GM23338 (cell line): ENCODE measurements at regions not wholly inside any gene's neighbourhood (a gene's known extent, or its start where the extent isn't known, plus 50 kb on each side); places are given as distances from the start of the nearest gene placed in this dataset.

ENCODE experiments used
- ATAC-seq: fragments of 200-7000 bp; cut with Tn5 transposase; 3 replicates; pipeline ENCODE4 v1.9.1; 2020
- DNase-seq: peaks from one replicate; pipeline ENCODE4 v3.0.0-alpha.2; 2015; ENCODE audit warnings: low spot score
- H2AFZ ChIP-seq: fragments of 200-600 bp; sonication (generic); 2 replicates; pipeline ENCODE4 v1.8.0; 2016; ENCODE audit warnings: antibody characterized with exemption, mild to moderate bottlenecking, moderate library complexity
- H3F3A ChIP-seq: fragments of 200-600 bp; sonication (generic); replicated peaks from 2 replicates; pipeline ENCODE4 v1.8.0; 2017; ENCODE audit warnings: antibody characterized with exemption, mixed run types, low read depth
- H3K27ac ChIP-seq: fragments of 200-600 bp; sonication (generic); 2 replicates; pipeline ENCODE4 v1.6.1; 2016; ENCODE audit warnings: low read depth
- H3K27me3 ChIP-seq: fragments of 200-600 bp; sonication (generic); 2 replicates; pipeline ENCODE4 v1.8.0; 2016; ENCODE audit warnings: mild to moderate bottlenecking, mixed run types, moderate library complexity; ENCODE audit not compliant: insufficient read depth
- H3K36me3 ChIP-seq: fragments of 200-600 bp; sonication (generic); 2 replicates; pipeline ENCODE4 v1.8.0; 2016; ENCODE audit warnings: mild to moderate bottlenecking; ENCODE audit not compliant: insufficient read depth
- H3K4me1 ChIP-seq: fragments of 200-600 bp; sonication (generic); 2 replicates; pipeline ENCODE4 v1.8.0; 2016; ENCODE audit warnings: mild to moderate bottlenecking, moderate library complexity; ENCODE audit not compliant: insufficient read depth
- H3K4me2 ChIP-seq: fragments of 200-600 bp; sonication (generic); 2 replicates; pipeline ENCODE4 v1.7.1; 2017; ENCODE audit warnings: mixed run types
- H3K4me3 ChIP-seq: fragments of 200-600 bp; sonication (generic); 2 replicates; pipeline ENCODE4 v1.6.1; 2016; ENCODE audit warnings: mixed run types
- H3K79me2 ChIP-seq: fragments of 200-600 bp; sonication (generic); replicated peaks from 2 replicates; pipeline ENCODE4 v1.8.0; 2017; ENCODE audit warnings: mild to moderate bottlenecking; ENCODE audit not compliant: insufficient read depth
- H3K9me2 ChIP-seq: fragments of 200-600 bp; sonication (generic); 2 replicates; pipeline ENCODE4 v1.8.0; 2017; ENCODE audit not compliant: insufficient read depth
- H4K20me1 ChIP-seq: fragments of 200-600 bp; sonication (generic); replicated peaks from 2 replicates; pipeline ENCODE4 v1.8.0; 2017; ENCODE audit warnings: mild to moderate bottlenecking; ENCODE audit not compliant: insufficient read depth
- H3K27ac Mint-ChIP-seq: 2 replicates; pipeline ENCODE4 v1.8.0; 2020; ENCODE audit warnings: inconsistent platforms, mild to moderate bottlenecking, moderate library complexity, mixed read lengths
- H3K27me3 Mint-ChIP-seq: 3 replicates; pipeline ENCODE4 v1.8.0; 2022; ENCODE audit warnings: low read depth, mild to moderate bottlenecking, moderate library complexity, mixed read lengths, inconsistent platforms; ENCODE audit not compliant: insufficient read depth, poor library complexity
- H3K36me3 Mint-ChIP-seq: 3 replicates; pipeline ENCODE4 v1.8.0; 2021; ENCODE audit warnings: low read depth, mild to moderate bottlenecking, inconsistent platforms, moderate library complexity, mixed read lengths
- H3K4me1 Mint-ChIP-seq: 3 replicates; pipeline ENCODE4 v1.8.0; 2020; ENCODE audit warnings: mild to moderate bottlenecking, inconsistent platforms, mixed read lengths
- H3K4me3 Mint-ChIP-seq: 3 replicates; pipeline ENCODE4 v1.8.0; 2021; ENCODE audit warnings: moderate library complexity, mild to moderate bottlenecking, inconsistent platforms, mixed read lengths
- H3K9me3 Mint-ChIP-seq: 3 replicates; pipeline ENCODE4 v1.8.0; 2020; ENCODE audit warnings: moderate library complexity, mild to moderate bottlenecking, inconsistent platforms, mixed read lengths
- CREB1 ChIP-seq: fragments of 250-450 bp; sonication (Bioruptor Pico); IDR thresholded peaks from 2 replicates; pipeline ENCODE4 v1.5.0; 2020; ENCODE audit warnings: low read depth, mild to moderate bottlenecking, moderate library complexity
- EZH2 ChIP-seq: fragments of 200-600 bp; sonication (generic); IDR thresholded peaks from one replicate; pipeline ENCODE4 v1.8.0; 2017; ENCODE audit warnings: antibody characterized with exemption, mild to moderate bottlenecking, low read depth; ENCODE audit not compliant: unreplicated experiment
- EZH2phosphoT487 ChIP-seq: fragments of 200-600 bp; sonication (generic); IDR thresholded peaks from one replicate; pipeline ENCODE4 v1.8.1; 2018; ENCODE audit warnings: antibody characterized with exemption; ENCODE audit not compliant: unreplicated experiment
- JUNB ChIP-seq: IDR thresholded peaks from one replicate; pipeline ENCODE4 v1.6.1; 2016; ENCODE audit warnings: antibody characterized with exemption; ENCODE audit not compliant: unreplicated experiment
- NANOG ChIP-seq: IDR thresholded peaks from 2 replicates; pipeline ENCODE4 v1.6.1; 2016; ENCODE audit warnings: antibody characterized with exemption, borderline replicate concordance
- STAT1 ChIP-seq: IDR thresholded peaks from one replicate; pipeline ENCODE4 v1.6.1; 2016; ENCODE audit warnings: antibody characterized with exemption; ENCODE audit not compliant: unreplicated experiment
- ZNF114 ChIP-seq: fragments of 250-450 bp; sonication (Bioruptor Pico); IDR thresholded peaks from 2 replicates; pipeline ENCODE4 v1.5.0; 2020; ENCODE audit warnings: mild to moderate bottlenecking, moderate library complexity
- TF ChIP-seq, protein P1 (sequence below), 2 experiments: fragments of 200-600 bp in 1 of 2; sonication (generic) in 1 of 2; conservative IDR thresholded peaks; 2 replicates each; pipeline versions ENCODE4 v1.5.1 to v1.6.1; 2016 to 2017; ENCODE audit warnings: antibody characterized with exemption in 2 of 2, low read depth in 2 of 2, mild to moderate bottlenecking in 2 of 2, moderate library complexity in 1 of 2
- TF ChIP-seq, protein P2 (sequence below): fragments of 250-450 bp; sonication (Bioruptor Pico); IDR thresholded peaks from 2 replicates; pipeline ENCODE4 v1.5.0; 2020; ENCODE audit warnings: mild to moderate bottlenecking, moderate library complexity
- TF ChIP-seq, protein P3 (sequence below): IDR thresholded peaks from one replicate; pipeline ENCODE4 v1.6.1; 2018; ENCODE audit warnings: antibody characterized with exemption; ENCODE audit not compliant: unreplicated experiment

DNA sequence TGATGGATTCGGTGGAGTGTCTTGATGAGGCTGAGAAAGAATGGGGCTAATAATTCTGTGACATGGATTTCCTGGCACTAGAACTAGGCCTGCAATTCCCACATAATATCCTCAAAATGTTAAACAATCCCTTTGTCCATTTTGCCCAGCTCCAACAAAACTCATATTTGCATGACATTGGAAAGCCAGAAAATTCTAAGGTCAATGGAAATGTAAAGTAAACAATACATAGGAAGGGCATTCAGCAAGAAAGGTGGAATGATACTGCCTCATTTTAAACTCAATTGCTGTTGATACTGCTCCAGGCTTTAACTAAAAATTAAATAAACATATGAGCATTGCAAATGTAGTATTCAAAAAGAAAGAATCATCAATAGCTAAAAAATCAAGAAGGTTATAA, 434.8 kb upstream of the SLC8A1 start:
- no peak for DNase-seq
- H3K27me3 Mint-ChIP-seq, result peaks cover 3% of the 10 kb centered on the region
- no peaks in the 10 kb centered on the region for H4K20me1 ChIP-seq
- H3K27ac ChIP-seq, result 0 out of 2 replicates have a peak overlapping the region, but pooled peaks have one; percentile 1
- ATAC-seq, result no peak
- H3K9me2 ChIP-seq, result peaks cover 13% of the 10 kb centered on the region
- H3K4me3 Mint-ChIP-seq, result no peak overlapping the region
- no peak overlapping the region for H3K27ac Mint-ChIP-seq
- peaks cover 18% of the 10 kb centered on the region; the same call in 1 of the 2 replicates for H3K36me3 ChIP-seq
- H3K9me3 Mint-ChIP-seq, result peaks cover 31% of the 10 kb centered on the region
- no peaks in the 10 kb centered on the region for H3K4me1 ChIP-seq
- H3K4me2 ChIP-seq, result no peak overlapping the region
- peaks cover 40% of the 10 kb centered on the region for H3K36me3 Mint-ChIP-seq
- H3K79me2 ChIP-seq, result no peaks in the 10 kb centered on the region
- TF ChIP-seq ZNF114 (CRISPR knock-in tag) (no peak), NANOG (peak; percentile 77)
- H2AFZ ChIP-seq, result no peak overlapping the region
- no peaks in the 10 kb centered on the region for H3K27me3 ChIP-seq
- no peaks in the 10 kb centered on the region for H3F3A ChIP-seq
- peaks cover 5% of the 10 kb centered on the region; the same call in 1 of the 3 replicates for H3K4me1 Mint-ChIP-seq
- no peak overlapping the region for H3K4me3 ChIP-seq

DNA sequence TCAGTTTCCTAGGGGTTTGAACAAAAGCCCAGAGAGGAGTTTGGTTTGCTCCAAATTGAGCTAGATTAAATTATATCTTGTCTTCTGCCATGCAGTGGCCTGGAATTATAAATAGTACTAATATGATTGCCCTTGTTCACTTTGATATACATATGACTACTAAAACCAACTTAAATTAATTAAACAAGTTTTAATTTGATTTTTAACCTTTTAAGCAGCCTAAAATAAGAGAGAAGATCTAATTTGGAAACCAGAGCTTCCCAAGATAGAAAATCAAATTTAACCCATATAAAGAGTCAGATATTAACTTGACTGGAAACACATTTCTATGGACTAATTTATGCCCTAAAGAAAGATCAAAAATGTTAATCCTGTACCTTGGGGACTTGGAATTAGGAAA, 444.5 kb upstream of the SLC8A1 start:
- H3K27ac ChIP-seq, result no peak overlapping the region
- Mint-ChIP-seq H3K27ac (no peak overlapping the region), H3K9me3 (no peaks in the 10 kb centered on the region), H3K4me1 (0 out of 3 replicates have a peak, but pooled peaks cover 2% of the 10 kb centered on the region), H3K27me3 (no peaks in the 10 kb centered on the region), H3K4me3 (no peak overlapping the region), H3K36me3 (no peaks in the 10 kb centered on the region)
- DNase-seq (no peak), ATAC-seq (no peak)
- no peaks in the 10 kb centered on the region for H4K20me1 ChIP-seq
- no peak overlapping the region for H3K4me2 ChIP-seq
- H3K36me3 ChIP-seq, result no peaks in the 10 kb centered on the region
- H3K79me2 ChIP-seq, result no peaks in the 10 kb centered on the region
- H3K4me1 ChIP-seq, result no peaks in the 10 kb centered on the region
- peaks cover 4% of the 10 kb centered on the region for H3K9me2 ChIP-seq
- no peak overlapping the region for H2AFZ ChIP-seq
- H3K4me3 ChIP-seq, result no peak overlapping the region
- H3K27me3 ChIP-seq, result no peaks in the 10 kb centered on the region
- no peaks in the 10 kb centered on the region for H3F3A ChIP-seq
- TF ChIP-seq JUNB (no peak), NANOG (no peak), STAT1 (no peak), CREB1 (CRISPR knock-in tag) (no peak), ZNF114 (CRISPR knock-in tag) (no peak), EZH2phosphoT487 (no peak), EZH2 (no peak)
- TF ChIP-seq, protein P1, sequence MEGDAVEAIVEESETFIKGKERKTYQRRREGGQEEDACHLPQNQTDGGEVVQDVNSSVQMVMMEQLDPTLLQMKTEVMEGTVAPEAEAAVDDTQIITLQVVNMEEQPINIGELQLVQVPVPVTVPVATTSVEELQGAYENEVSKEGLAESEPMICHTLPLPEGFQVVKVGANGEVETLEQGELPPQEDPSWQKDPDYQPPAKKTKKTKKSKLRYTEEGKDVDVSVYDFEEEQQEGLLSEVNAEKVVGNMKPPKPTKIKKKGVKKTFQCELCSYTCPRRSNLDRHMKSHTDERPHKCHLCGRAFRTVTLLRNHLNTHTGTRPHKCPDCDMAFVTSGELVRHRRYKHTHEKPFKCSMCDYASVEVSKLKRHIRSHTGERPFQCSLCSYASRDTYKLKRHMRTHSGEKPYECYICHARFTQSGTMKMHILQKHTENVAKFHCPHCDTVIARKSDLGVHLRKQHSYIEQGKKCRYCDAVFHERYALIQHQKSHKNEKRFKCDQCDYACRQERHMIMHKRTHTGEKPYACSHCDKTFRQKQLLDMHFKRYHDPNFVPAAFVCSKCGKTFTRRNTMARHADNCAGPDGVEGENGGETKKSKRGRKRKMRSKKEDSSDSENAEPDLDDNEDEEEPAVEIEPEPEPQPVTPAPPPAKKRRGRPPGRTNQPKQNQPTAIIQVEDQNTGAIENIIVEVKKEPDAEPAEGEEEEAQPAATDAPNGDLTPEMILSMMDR (conservative IDR thresholded peaks at IDR 0.05; ENCODE audit: low read depth in 2 of 2), result no peak
- TF ChIP-seq, protein P2, sequence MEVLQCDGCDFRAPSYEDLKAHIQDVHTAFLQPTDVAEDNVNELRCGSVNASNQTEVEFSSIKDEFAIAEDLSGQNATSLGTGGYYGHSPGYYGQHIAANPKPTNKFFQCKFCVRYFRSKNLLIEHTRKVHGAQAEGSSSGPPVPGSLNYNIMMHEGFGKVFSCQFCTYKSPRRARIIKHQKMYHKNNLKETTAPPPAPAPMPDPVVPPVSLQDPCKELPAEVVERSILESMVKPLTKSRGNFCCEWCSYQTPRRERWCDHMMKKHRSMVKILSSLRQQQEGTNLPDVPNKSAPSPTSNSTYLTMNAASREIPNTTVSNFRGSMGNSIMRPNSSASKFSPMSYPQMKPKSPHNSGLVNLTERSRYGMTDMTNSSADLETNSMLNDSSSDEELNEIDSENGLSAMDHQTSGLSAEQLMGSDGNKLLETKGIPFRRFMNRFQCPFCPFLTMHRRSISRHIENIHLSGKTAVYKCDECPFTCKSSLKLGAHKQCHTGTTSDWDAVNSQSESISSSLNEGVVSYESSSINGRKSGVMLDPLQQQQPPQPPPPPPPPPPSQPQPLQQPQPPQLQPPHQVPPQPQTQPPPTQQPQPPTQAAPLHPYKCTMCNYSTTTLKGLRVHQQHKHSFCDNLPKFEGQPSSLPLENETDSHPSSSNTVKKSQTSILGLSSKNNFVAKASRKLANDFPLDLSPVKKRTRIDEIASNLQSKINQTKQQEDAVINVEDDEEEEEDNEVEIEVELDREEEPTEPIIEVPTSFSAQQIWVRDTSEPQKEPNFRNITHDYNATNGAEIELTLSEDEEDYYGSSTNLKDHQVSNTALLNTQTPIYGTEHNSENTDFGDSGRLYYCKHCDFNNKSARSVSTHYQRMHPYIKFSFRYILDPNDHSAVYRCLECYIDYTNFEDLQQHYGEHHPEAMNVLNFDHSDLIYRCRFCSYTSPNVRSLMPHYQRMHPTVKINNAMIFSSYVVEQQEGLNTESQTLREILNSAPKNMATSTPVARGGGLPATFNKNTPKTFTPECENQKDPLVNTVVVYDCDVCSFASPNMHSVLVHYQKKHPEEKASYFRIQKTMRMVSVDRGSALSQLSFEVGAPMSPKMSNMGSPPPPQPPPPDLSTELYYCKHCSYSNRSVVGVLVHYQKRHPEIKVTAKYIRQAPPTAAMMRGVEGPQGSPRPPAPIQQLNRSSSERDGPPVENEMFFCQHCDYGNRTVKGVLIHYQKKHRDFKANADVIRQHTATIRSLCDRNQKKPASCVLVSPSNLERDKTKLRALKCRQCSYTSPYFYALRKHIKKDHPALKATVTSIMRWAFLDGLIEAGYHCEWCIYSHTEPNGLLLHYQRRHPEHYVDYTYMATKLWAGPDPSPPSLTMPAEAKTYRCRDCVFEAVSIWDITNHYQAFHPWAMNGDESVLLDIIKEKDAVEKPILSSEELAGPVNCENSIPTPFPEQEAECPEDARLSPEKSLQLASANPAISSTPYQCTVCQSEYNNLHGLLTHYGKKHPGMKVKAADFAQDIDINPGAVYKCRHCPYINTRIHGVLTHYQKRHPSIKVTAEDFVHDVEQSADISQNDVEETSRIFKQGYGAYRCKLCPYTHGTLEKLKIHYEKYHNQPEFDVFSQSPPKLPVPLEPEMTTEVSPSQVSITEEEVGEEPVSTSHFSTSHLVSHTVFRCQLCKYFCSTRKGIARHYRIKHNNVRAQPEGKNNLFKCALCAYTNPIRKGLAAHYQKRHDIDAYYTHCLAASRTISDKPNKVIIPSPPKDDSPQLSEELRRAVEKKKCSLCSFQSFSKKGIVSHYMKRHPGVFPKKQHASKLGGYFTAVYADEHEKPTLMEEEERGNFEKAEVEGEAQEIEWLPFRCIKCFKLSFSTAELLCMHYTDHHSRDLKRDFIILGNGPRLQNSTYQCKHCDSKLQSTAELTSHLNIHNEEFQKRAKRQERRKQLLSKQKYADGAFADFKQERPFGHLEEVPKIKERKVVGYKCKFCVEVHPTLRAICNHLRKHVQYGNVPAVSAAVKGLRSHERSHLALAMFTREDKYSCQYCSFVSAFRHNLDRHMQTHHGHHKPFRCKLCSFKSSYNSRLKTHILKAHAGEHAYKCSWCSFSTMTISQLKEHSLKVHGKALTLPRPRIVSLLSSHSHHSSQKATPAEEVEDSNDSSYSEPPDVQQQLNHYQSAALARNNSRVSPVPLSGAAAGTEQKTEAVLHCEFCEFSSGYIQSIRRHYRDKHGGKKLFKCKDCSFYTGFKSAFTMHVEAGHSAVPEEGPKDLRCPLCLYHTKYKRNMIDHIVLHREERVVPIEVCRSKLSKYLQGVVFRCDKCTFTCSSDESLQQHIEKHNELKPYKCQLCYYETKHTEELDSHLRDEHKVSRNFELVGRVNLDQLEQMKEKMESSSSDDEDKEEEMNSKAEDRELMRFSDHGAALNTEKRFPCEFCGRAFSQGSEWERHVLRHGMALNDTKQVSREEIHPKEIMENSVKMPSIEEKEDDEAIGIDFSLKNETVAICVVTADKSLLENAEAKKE (CRISPR knock-in tag), result no peak
- TF ChIP-seq, protein P3, sequence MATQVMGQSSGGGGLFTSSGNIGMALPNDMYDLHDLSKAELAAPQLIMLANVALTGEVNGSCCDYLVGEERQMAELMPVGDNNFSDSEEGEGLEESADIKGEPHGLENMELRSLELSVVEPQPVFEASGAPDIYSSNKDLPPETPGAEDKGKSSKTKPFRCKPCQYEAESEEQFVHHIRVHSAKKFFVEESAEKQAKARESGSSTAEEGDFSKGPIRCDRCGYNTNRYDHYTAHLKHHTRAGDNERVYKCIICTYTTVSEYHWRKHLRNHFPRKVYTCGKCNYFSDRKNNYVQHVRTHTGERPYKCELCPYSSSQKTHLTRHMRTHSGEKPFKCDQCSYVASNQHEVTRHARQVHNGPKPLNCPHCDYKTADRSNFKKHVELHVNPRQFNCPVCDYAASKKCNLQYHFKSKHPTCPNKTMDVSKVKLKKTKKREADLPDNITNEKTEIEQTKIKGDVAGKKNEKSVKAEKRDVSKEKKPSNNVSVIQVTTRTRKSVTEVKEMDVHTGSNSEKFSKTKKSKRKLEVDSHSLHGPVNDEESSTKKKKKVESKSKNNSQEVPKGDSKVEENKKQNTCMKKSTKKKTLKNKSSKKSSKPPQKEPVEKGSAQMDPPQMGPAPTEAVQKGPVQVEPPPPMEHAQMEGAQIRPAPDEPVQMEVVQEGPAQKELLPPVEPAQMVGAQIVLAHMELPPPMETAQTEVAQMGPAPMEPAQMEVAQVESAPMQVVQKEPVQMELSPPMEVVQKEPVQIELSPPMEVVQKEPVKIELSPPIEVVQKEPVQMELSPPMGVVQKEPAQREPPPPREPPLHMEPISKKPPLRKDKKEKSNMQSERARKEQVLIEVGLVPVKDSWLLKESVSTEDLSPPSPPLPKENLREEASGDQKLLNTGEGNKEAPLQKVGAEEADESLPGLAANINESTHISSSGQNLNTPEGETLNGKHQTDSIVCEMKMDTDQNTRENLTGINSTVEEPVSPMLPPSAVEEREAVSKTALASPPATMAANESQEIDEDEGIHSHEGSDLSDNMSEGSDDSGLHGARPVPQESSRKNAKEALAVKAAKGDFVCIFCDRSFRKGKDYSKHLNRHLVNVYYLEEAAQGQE, result no peak
